Left forelimb (tissue), 1 donor: ENCODE measurements at regions not wholly inside any gene's neighbourhood (a gene's known extent, or its start where the extent isn't known, plus 50 kb on each side); places are given as distances from the start of the nearest gene placed in this dataset.
"Not testable (repeated sequence)": the region's sequence is repeated elsewhere in the genome, so short reads cannot be mapped to it uniquely, and the experiment has no call there.

Experiments used
- DNase-seq: peaks from one replicate; pipeline ENCODE4 v3.0.0-alpha.2; 2018; ENCODE audit warnings: low spot score

DNA sequence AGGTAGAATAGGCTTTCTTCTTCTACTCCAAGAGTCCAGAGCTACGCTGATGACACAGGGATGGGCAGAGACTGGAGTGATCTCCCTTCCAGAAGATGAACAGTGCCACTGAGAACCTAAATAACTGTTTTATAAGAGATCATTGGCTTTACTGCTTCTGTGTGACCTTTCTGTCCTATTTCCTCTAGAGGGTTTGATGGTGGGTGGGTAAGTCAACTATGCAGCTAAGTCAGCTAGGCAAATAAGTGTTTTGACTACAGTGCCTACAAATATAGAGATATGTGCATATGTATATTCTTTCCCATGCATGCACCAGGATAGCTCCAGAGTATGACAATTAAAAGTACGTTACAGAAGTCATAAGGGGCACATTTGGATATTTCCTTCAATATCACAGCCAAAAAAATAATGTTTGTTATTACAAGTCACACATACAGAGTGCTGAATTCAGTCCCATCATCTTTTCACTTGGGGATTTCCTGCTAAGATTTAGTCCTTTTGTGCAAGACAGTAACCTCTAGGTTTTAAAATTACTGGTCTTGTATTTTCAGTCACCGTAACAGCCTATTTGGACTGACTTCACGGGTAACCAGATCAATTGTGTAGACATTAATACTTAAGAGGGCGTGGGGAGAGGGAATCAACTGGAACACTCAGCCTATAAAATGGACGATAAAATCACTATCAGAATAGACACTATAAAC lies 412.6 kb upstream of the SOX5 start:
- no peak for DNase-seq

- DNase-seq = no peak
These were observed 411.4 kb upstream of the SOX5 start for GRCh38 chr12:24360907-24361306.

- no peak for DNase-seq
These were observed 411.0 kb upstream of the SOX5 start for GRCh38 chr12:24360461-24360860.

DNA sequence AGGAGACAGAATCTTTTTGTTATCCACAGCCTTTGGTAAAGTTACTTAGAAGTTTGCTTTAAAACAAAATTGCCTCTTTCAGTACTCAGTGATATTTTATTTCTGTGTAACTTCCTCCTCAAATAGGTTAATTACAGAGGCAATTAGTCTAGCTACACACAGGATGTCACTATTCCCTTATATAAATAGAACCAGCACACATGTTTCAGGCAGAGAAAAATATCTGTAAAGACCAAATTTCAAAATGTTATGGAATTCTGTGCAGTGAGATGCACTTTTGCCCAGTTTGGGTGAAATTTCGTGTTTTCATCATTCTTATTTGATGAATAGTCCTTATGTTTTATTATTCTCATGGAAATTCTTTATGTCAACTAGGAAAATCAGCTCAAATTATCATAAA lies 410.6 kb upstream of the SOX5 start:
- DNase-seq = no peak

GRCh38 chr12:24359418-24359817 lies 409.9 kb upstream of the SOX5 start:
- no peak for DNase-seq

GRCh38 chr12:24356240-24356804 lies 406.9 kb upstream of the SOX5 start:
- DNase-seq = no peak

- DNase-seq = no peak
These were observed 402.9 kb upstream of the SOX5 start for GRCh38 chr12:24352363-24352762.

GRCh38 chr12:24349051-24349799 lies 399.8 kb upstream of the SOX5 start:
- no peak for DNase-seq

GRCh38 chr12:24348180-24348579 lies 398.7 kb upstream of the SOX5 start:
- not testable (repeated sequence) for DNase-seq

GRCh38 chr12:24328261-24328660 lies 378.8 kb upstream of the SOX5 start:
- DNase-seq = no peak

- DNase-seq = no peak
These were observed 375.9 kb upstream of the SOX5 start for GRCh38 chr12:24325331-24325730.

DNA sequence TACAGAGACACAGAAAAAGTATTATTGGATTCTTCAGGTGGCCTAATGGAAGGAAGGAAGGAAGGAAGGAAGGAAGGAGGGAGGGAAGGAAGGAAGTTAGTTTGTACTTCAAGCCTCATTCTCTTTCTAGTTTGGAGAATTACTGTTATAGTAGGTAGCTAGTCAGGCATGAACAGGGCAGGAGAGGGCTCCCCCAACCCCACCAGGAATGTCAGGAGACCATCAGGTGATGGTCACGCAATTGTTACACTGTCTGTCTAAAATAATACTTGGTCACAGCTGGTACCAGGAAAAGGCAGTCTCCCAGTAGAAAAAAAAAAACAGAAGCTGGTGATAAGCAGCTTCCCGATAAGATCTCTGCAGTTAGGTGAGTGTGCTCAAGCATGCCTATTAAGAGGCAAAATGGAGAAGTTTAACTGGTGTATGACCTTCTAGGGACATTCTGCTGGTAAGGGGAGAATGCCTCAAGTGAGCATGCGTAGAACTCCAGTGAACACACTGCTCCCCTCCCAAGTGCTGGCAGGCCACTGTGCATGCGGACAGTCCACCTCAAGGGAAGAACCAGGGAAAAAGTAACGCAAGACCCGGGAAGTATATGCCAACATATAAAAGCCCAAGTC lies 358.4 kb upstream of the SOX5 start:
- no peak for DNase-seq

GRCh38 chr12:24307153-24307552 lies 357.7 kb upstream of the SOX5 start:
- DNase-seq = no peak

DNA sequence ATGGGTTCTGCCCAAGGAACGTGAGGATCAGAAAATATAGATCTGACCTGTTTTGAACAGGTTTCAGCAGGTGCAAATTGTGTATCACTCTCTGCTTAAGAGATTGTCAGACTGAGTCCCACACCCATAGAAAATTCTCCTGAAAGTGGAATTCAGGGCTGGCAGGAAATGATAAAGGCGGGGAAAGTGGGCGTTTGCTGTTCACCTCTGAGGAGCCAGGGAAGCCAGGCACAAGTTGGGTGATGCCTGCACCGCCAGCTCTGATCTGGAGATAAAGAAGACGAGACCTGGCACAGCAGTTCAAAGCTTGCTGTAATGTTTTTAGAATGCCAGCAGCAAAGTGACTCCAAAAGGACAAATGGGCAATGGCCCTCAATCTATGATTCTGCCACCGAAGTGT lies 356.5 kb upstream of the SOX5 start:
- no peak for DNase-seq

DNA sequence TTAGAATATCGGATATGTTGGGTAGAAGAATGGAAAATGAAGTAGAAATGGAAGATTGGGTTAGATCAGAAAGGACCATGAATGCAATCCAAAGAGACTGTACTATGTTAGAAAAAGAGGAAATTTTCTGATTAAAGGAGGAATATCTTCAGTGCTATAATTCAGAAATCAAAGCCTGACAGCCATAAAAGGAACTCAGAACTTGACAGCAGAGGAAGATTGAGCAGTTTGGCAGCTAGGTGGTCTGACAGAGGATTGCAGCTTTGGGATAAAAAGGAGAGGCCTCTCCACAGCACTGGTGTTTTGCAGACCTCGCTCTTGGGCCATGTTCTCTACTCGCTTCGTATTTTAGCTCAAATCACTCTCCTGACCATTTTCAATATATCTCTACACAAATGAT lies 354.8 kb upstream of the SOX5 start:
- DNase-seq = no peak

DNA sequence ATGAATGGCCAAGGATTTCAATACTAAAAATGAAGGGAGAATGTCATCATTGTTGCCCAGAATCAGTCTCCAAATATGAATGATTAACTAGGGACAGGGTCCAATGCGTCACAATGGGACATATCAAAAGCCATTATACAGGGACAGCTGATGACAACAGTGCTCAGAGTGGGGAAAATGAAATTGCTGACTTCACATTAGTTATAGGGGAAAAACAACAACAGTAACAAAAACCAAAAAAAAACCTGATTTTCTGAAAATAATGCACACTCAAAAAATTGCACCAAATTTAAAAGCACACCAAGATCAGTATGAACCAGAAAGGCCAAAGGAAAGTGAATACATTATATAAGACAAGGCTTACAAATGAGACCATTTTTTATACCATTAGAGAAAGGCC lies 353.2 kb upstream of the SOX5 start:
- DNase-seq = no peak

DNA sequence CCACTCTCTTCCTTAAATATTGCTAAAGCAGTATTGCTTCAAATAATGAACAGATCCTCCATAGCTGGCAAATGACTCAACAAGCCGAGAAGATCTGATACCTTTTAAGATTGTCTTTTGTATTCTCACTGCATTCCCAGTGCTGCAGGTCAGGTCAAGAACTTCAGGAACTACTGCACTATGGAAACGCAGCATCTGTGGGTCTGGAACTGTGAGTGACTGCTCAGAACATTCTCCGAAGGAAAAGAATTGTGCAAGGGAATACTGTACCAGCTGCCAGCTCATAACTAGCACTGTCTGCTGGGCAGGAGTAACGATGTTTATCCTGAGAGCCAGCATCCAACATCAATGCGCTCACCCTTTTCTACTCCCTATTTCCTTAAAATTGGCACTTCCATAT lies 348.0 kb upstream of the SOX5 start:
- no peak for DNase-seq

GRCh38 chr12:24293549-24293948 lies 344.1 kb upstream of the SOX5 start:
- DNase-seq = no peak

DNA sequence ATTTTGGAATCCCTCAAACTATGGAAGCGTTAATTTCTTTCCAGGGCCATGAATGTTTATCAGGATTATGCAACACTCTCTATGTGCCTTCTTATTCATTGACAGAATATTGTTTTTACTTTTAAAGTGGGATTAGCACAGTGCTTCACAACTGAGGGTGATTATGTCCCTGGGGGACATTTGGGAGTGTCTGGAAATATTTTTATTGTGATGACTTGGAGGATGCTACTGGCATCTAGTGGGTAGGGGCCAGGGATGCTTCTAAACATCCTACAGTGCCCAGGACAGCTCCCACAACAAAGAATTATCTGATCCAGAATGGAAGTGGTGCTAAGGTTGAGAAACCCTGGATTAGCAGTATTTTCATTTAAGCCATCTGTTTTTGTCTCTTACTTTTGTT lies 338.5 kb upstream of the SOX5 start:
- no peak for DNase-seq

GRCh38 chr12:24285448-24285847 lies 336.0 kb upstream of the SOX5 start:
- no peak for DNase-seq

- no peak for DNase-seq
These were observed 331.9 kb upstream of the SOX5 start for GRCh38 chr12:24281341-24281740.

- no peak for DNase-seq
These were observed 330.8 kb upstream of the SOX5 start for GRCh38 chr12:24280056-24280842.
